Nephron progenitor cell (in vitro differentiated cells): ENCODE measurements at regions not wholly inside any gene's neighbourhood (a gene's known extent, or its start where the extent isn't known, plus 50 kb on each side); places are given as distances from the start of the nearest gene placed in this dataset.

ENCODE experiments used
- DNase-seq: peaks from one replicate; pipeline ENCODE4 v3.0.0; 2021
- H3K27ac Mint-ChIP-seq: 2 replicates; pipeline ENCODE4 v1.8.0; 2021; ENCODE audit warnings: mild to moderate bottlenecking, moderate library complexity, mixed read lengths
- H3K27me3 Mint-ChIP-seq: 2 replicates; pipeline ENCODE4 v1.8.0; 2021; ENCODE audit warnings: mild to moderate bottlenecking, low read depth, mixed read lengths; ENCODE audit not compliant: poor library complexity
- H3K36me3 Mint-ChIP-seq: 2 replicates; pipeline ENCODE4 v1.8.0; 2021; ENCODE audit warnings: low read depth, mixed read lengths
- H3K4me1 Mint-ChIP-seq: 2 replicates; pipeline ENCODE4 v1.8.0; 2021; ENCODE audit warnings: mixed read lengths
- H3K4me3 Mint-ChIP-seq: 2 replicates; pipeline ENCODE4 v1.8.0; 2021; ENCODE audit warnings: mild to moderate bottlenecking, moderate library complexity, mixed read lengths
- H3K9me3 Mint-ChIP-seq: 2 replicates; pipeline ENCODE4 v1.8.0; 2021; ENCODE audit warnings: mild to moderate bottlenecking, moderate library complexity, mixed read lengths
- TF ChIP-seq, protein P1 (sequence below): fragments of 200-600 bp; sonication (generic); IDR thresholded peaks from 2 replicates; pipeline ENCODE4 v1.5.0; 2021; ENCODE audit warnings: antibody characterized with exemption

DNA sequence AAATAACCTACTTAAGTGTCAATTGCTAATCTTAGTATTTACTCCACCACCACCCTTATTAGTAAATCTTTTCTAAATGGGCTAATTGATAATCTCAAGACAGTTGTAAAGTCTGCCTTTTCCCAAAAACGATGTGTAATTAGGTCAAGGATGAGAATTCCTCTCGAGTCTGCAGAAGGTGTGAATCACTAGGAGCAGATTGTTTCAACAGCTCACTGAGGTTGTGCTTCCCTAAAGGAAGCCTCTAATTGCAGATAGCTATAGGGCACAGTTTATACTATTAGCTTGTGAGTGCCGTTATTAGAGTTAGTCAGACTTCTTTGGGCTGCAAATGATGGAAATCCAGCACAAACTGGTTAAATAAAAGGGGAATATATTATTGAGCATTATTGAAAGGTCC lies 84.9 kb downstream of the C11orf91 start:
- no peak overlapping the region for H3K27ac Mint-ChIP-seq
- H3K4me1 Mint-ChIP-seq, result no peaks in the 10 kb centered on the region
- H3K27me3 Mint-ChIP-seq, result peaks cover 11% of the 10 kb centered on the region
- no peak for DNase-seq
- TF ChIP-seq, protein P1, sequence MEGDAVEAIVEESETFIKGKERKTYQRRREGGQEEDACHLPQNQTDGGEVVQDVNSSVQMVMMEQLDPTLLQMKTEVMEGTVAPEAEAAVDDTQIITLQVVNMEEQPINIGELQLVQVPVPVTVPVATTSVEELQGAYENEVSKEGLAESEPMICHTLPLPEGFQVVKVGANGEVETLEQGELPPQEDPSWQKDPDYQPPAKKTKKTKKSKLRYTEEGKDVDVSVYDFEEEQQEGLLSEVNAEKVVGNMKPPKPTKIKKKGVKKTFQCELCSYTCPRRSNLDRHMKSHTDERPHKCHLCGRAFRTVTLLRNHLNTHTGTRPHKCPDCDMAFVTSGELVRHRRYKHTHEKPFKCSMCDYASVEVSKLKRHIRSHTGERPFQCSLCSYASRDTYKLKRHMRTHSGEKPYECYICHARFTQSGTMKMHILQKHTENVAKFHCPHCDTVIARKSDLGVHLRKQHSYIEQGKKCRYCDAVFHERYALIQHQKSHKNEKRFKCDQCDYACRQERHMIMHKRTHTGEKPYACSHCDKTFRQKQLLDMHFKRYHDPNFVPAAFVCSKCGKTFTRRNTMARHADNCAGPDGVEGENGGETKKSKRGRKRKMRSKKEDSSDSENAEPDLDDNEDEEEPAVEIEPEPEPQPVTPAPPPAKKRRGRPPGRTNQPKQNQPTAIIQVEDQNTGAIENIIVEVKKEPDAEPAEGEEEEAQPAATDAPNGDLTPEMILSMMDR, result no peak
- H3K36me3 Mint-ChIP-seq, result peaks cover 16% of the 10 kb centered on the region
- no peak overlapping the region for H3K4me3 Mint-ChIP-seq
- no peaks in the 10 kb centered on the region for H3K9me3 Mint-ChIP-seq

- DNase-seq, result no peak
- H3K27me3 Mint-ChIP-seq, result peaks cover 14% of the 10 kb centered on the region
- no peaks in the 10 kb centered on the region for H3K9me3 Mint-ChIP-seq
- H3K27ac Mint-ChIP-seq, result no peak overlapping the region
- peaks cover 16% of the 10 kb centered on the region for H3K36me3 Mint-ChIP-seq
- TF ChIP-seq, protein P1, result no peak
- H3K4me3 Mint-ChIP-seq, result no peak overlapping the region
- no peaks in the 10 kb centered on the region for H3K4me1 Mint-ChIP-seq
These were observed 87.2 kb downstream of the C11orf91 start for GRCh38 chr11:33613404-33613803.

- peaks cover 11% of the 10 kb centered on the region for H3K27me3 Mint-ChIP-seq
- no peak overlapping the region for H3K4me3 Mint-ChIP-seq
- DNase-seq, result no peak
- no peaks in the 10 kb centered on the region for H3K9me3 Mint-ChIP-seq
- peaks cover 16% of the 10 kb centered on the region for H3K36me3 Mint-ChIP-seq
- TF ChIP-seq, protein P1, result no peak
- peaks cover 8% of the 10 kb centered on the region for H3K4me1 Mint-ChIP-seq
- H3K27ac Mint-ChIP-seq, result no peak overlapping the region
These were observed 89.7 kb downstream of the C11orf91 start for GRCh38 chr11:33610903-33611302.

DNA sequence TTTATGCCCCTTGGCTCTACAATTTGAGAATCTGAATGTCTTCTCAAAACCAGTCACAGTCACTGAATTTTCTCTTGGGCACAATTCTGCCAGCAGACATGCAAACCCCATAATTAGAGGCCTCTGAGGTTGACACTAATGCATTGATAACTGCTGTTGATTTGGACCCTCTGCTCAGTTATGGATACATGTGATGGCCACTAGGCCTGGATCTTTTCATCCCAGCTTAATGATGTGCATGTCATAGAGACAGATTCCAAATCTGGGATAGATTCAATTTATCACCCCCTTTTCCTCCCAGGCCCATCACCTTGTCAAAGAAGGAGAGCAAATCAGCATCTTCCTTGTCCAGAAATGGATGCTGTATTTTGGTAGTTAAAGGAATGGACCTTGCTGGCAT lies 92.2 kb downstream of the C11orf91 start:
- TF ChIP-seq, protein P1, result no peak
- Mint-ChIP-seq H3K27ac (no peak overlapping the region), H3K4me3 (no peak overlapping the region), H3K9me3 (no peaks in the 10 kb centered on the region), H3K27me3 (peaks cover 10% of the 10 kb centered on the region), H3K4me1 (peaks cover 11% of the 10 kb centered on the region), H3K36me3 (peaks cover 16% of the 10 kb centered on the region)
- DNase-seq, result no peak

DNA sequence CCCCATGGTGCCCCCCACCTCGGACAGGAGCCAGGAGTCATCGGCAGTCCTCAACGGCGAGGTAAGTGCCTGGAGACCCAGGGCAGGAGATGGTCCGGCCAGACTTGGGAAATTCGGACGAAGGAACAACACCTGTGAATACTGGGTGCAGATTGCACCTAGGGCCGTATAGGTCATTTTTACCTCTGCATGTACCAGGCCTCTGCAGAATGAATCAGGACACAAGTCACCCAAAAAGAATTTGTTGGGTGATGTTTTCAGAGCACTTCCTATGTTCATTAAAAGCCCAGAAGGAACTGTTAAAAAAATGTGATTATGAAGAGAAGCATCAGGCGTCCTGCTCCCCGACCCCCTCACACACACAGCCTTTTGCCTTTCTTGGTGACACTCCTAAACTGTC lies 93.9 kb downstream of the C11orf91 start:
- Mint-ChIP-seq H3K27ac (no peak overlapping the region), H3K4me3 (no peak overlapping the region), H3K36me3 (peaks cover 7% of the 10 kb centered on the region), H3K27me3 (peaks cover 11% of the 10 kb centered on the region), H3K4me1 (peaks cover 11% of the 10 kb centered on the region), H3K9me3 (no peaks in the 10 kb centered on the region)
- TF ChIP-seq, protein P1, result no peak
- no peak for DNase-seq

- DNase-seq, result no peak
- Mint-ChIP-seq H3K9me3 (no peaks in the 10 kb centered on the region), H3K27ac (no peak overlapping the region), H3K4me1 (peaks cover 11% of the 10 kb centered on the region), H3K4me3 (no peak overlapping the region), H3K36me3 (no peaks in the 10 kb centered on the region), H3K27me3 (peaks cover 5% of the 10 kb centered on the region)
- TF ChIP-seq, protein P1, result no peak
These were observed 94.9 kb downstream of the C11orf91 start for GRCh38 chr11:33605703-33606102.
